Endothelial cell of umbilical vein (primary cell): ENCODE measurements at regions not wholly inside any gene's neighbourhood (a gene's known extent, or its start where the extent isn't known, plus 50 kb on each side); places are given as distances from the start of the nearest gene placed in this dataset.

Experiments
- BruUV-seq: library from RNA; stranded (reverse); fragments of 400-500 nt; replicated peaks from 2 replicates; lab custom pipeline; 2021; lab: Mats Ljungman, UMichigan
- CTCF ChIA-PET: fragments of 300-600, 350-600 bp; sonication (Branson Sonifier 250); formaldehyde crosslinking; loops from one replicate; lab custom pipeline; 2021; ENCODE audit warnings: antibody characterized with exemption, inconsistent platforms; lab: Charles Lee
- POLR2A ChIA-PET: fragments of 300-600, 350-600 bp; sonication (Branson Sonifier 250); formaldehyde crosslinking; loops from one replicate; lab custom pipeline; 2021; ENCODE audit warnings: antibody characterized with exemption, inconsistent platforms; lab: Charles Lee
- DNase-seq: peaks from one replicate; pipeline ENCODE4 v3.0.0-alpha.2; 2011; ENCODE audit warnings: low read depth, low spot score
- FAIRE-seq: peaks from 2 replicates; lab custom pipeline; 2011; peaks lifted over from hg19 to GRCh38; lab: Jason Lieb, UNC
- H2AFZ ChIP-seq: 2 replicates; pipeline ENCODE4 v1.6.0; 2012; ENCODE audit warnings: low read depth, low read length, control low read depth, inconsistent platforms
- H3K27ac ChIP-seq: 2 replicates; pipeline ENCODE4 v1.5.1; 2011; ENCODE audit warnings: low read depth, mild to moderate bottlenecking, control low read depth, low read length, moderate library complexity; ENCODE audit not compliant: insufficient read depth
- H3K27me3 ChIP-seq, 2 experiments: 2 replicates each; pipeline versions ENCODE4 v1.6.0 to v1.6.1; 2011; ENCODE audit warnings: low read length in 2 of 2, mixed read lengths in 1 of 2; ENCODE audit not compliant: control insufficient read depth in 2 of 2, insufficient read depth in 2 of 2
- H3K36me3 ChIP-seq, 2 experiments: 2 replicates in 1 of 2; 3 replicates in 1 of 2; pipeline ENCODE4 v1.5.1; 2011; ENCODE audit warnings: low read length in 2 of 2, mild to moderate bottlenecking in 1 of 2, moderate library complexity in 1 of 2; ENCODE audit not compliant: control insufficient read depth in 2 of 2, insufficient read depth in 2 of 2; ENCODE audit errors: extremely low read depth in 1 of 2
- H3K4me1 ChIP-seq: 3 replicates; pipeline ENCODE4 v1.5.1; 2011; ENCODE audit warnings: mild to moderate bottlenecking, low read length; ENCODE audit not compliant: control insufficient read depth, insufficient read depth; ENCODE audit errors: extremely low read depth
- H3K4me2 ChIP-seq: 2 replicates; pipeline ENCODE4 v1.6.1; 2011; ENCODE audit warnings: low read length, control low read depth, mixed read lengths; ENCODE audit not compliant: insufficient read depth
- H3K4me3 ChIP-seq, 3 experiments: fragments of 200-600 bp in 1 of 3; sonication (generic), shearing (Covaris generic) in 1 of 3; replicated peaks in 1 of 3; 2 replicates each; pipeline ENCODE4 v1.5.1; 2011 to 2016; ENCODE audit warnings: control low read depth in 3 of 3, low read length in 3 of 3, mild to moderate bottlenecking in 2 of 3, inconsistent platforms in 1 of 3, low read depth in 1 of 3, moderate library complexity in 1 of 3; ENCODE audit not compliant: insufficient read depth in 1 of 3
- H3K79me2 ChIP-seq: 2 replicates; pipeline ENCODE4 v1.6.0; 2012; ENCODE audit warnings: low read length, inconsistent platforms; ENCODE audit not compliant: control insufficient read depth, insufficient read depth
- H3K9ac ChIP-seq: replicated peaks from 2 replicates; pipeline ENCODE3; 2011; ENCODE audit warnings: low read length, control low read depth; ENCODE audit not compliant: insufficient read depth; ENCODE audit errors: extremely low read depth
- H3K9me1 ChIP-seq: replicated peaks from 3 replicates; pipeline ENCODE4 v1.6.0; 2011; ENCODE audit warnings: mild to moderate bottlenecking, low read length; ENCODE audit not compliant: control insufficient read depth, insufficient read depth; ENCODE audit errors: extremely low read depth
- H3K9me3 ChIP-seq: replicated peaks from 2 replicates; pipeline ENCODE4 v1.5.1; 2012; ENCODE audit warnings: low read length, inconsistent platforms; ENCODE audit not compliant: control insufficient read depth, insufficient read depth
- H4K20me1 ChIP-seq: replicated peaks from 2 replicates; pipeline ENCODE3; 2011; ENCODE audit warnings: mild to moderate bottlenecking, low read length; ENCODE audit not compliant: control insufficient read depth, insufficient read depth; ENCODE audit errors: extremely low read depth
- CTCF ChIP-seq, 2 donors: IDR thresholded peaks; 1 replicate in 1 of 2; 2 replicates in 1 of 2; pipeline ENCODE4 v1.5.1; 2011; ENCODE audit warnings: low read length in 2 of 2, mild to moderate bottlenecking in 2 of 2, moderate library complexity in 2 of 2, control low read depth in 1 of 2, inconsistent platforms in 1 of 2, low read depth in 1 of 2; ENCODE audit not compliant: insufficient read depth in 1 of 2; ENCODE audit errors: extremely low read depth in 1 of 2
- EZH2 ChIP-seq: IDR thresholded peaks from 2 replicates; pipeline ENCODE4 v1.6.1; 2012; ENCODE audit warnings: borderline replicate concordance, low read depth, mild to moderate bottlenecking, moderate library complexity, low read length, inconsistent platforms; ENCODE audit not compliant: severe bottlenecking
- FOS ChIP-seq: IDR thresholded peaks from 2 replicates; pipeline ENCODE4 v1.6.1; 2011; ENCODE audit warnings: mild to moderate bottlenecking, low read length, moderate library complexity, borderline replicate concordance; ENCODE audit not compliant: insufficient read depth
- GATA2 ChIP-seq: IDR thresholded peaks from 2 replicates; pipeline ENCODE4 v1.7.0; 2011; ENCODE audit warnings: low read depth, mild to moderate bottlenecking, moderate library complexity, mixed read lengths, low read length; ENCODE audit not compliant: insufficient read length, insufficient read depth
- JUN ChIP-seq: IDR thresholded peaks from 2 replicates; pipeline ENCODE4 v1.6.1; 2011; ENCODE audit warnings: borderline replicate concordance, low read depth; ENCODE audit not compliant: insufficient read length, insufficient read depth
- MAX ChIP-seq: IDR thresholded peaks from 2 replicates; pipeline ENCODE4 v1.6.1; 2011; ENCODE audit not compliant: insufficient read depth, insufficient read length
- MYC ChIP-seq: IDR thresholded peaks from one replicate; pipeline ENCODE4 v1.6.1; 2011; ENCODE audit warnings: mild to moderate bottlenecking, low read depth, low read length
- POLR2A ChIP-seq: IDR thresholded peaks from 2 replicates; pipeline ENCODE4 v1.6.1; 2012; ENCODE audit warnings: low read depth, mild to moderate bottlenecking, control low read depth, low read length
- POLR2AphosphoS5 ChIP-seq: IDR thresholded peaks from 2 replicates; pipeline ENCODE4 v1.6.1; 2012; ENCODE audit warnings: low read depth, mild to moderate bottlenecking, control low read depth, low read length, moderate library complexity; ENCODE audit not compliant: insufficient read depth
- dilution Hi-C: fragments of 300-500 bp; cut with MboI; formaldehyde crosslinking; loops from one replicate; pipeline ENCODE4 v1.15.0; 2019; ENCODE audit warnings: low sequenced_read_pairs; ENCODE audit not compliant: extremely low pct_ligation_motif_present
- intact Hi-C: fragments of 100-400 bp; cut with micrococcal nuclease; formaldehyde crosslinking; loops from one replicate; pipeline ENCODE4 v1.10.0; 2022

- Histone ChIP-seq H3K9me3 (no peaks in the 10 kb centered on the region), H3K4me2 (no peak overlapping the region), H3K36me3 (no peaks in the 10 kb centered on the region), H3K27ac (no peak overlapping the region), H4K20me1 (no peaks in the 10 kb centered on the region), H3K4me3 (no peak overlapping the region), H3K9ac (no peak overlapping the region), H3K27me3 (no peaks in the 10 kb centered on the region), H2AFZ (no peak overlapping the region), H3K4me1 (no peaks in the 10 kb centered on the region), H3K79me2 (no peaks in the 10 kb centered on the region), H3K9me1 (no peaks in the 10 kb centered on the region)
- intact Hi-C loops (no loop called here), dilution Hi-C loops (no loop called here)
- no peak for DNase-seq
- FAIRE-seq = no peak
- no TSS peak for BruUV-seq
- CTCF ChIA-PET = interaction anchor here (0.7 kb wide), 1 partner anchor 129 kb away, joined by 4 read pairs; no protein-coding TSS in a partner anchor
- POLR2A ChIA-PET = interaction anchor here (0.6 kb wide), 1 partner anchor 670 kb away, joined by 3 read pairs; no protein-coding TSS in a partner anchor
- TF ChIP-seq GATA2 (no peak), CTCF (IDR thresholded peaks at IDR 0.05; ENCODE audit: extremely low read depth in 1 of 2, insufficient read depth in 1 of 2, low read depth in 1 of 2, low read length in 2 of 2) (no peak), JUN (no peak), EZH2 (no peak), MYC (no peak), POLR2A (no peak), FOS (no peak), MAX (no peak), POLR2AphosphoS5 (no peak)
Observed at GRCh38 chr12:19886639-19887064, 447.4 kb downstream of the AEBP2 start.
